ENCODE measurements at regions not wholly inside any gene's neighbourhood (a gene's known extent, or its start where the extent isn't known, plus 50 kb on each side); places are given as distances from the start of the nearest gene placed in this dataset.
"Not testable (repeated sequence)": the region's sequence is repeated elsewhere in the genome, so short reads cannot be mapped to it uniquely, and the experiment has no call there.

GRCh38 chr6:131431718-131432117, 141.3 kb upstream of the ARG1 start:
- DNase-seq: no peak

GRCh38 chr6:131433927-131434326, 139.1 kb upstream of the ARG1 start:
- no peak for DNase-seq

- no peak for DNase-seq
These were observed 136.7 kb upstream of the ARG1 start for GRCh38 chr6:131436358-131436757.

GRCh38 chr6:131443014-131443413, 130.0 kb upstream of the ARG1 start:
- DNase-seq: no peak

GRCh38 chr6:131443514-131443913, 129.5 kb upstream of the ARG1 start:
- no peak for DNase-seq

- DNase-seq: not testable (repeated sequence)
These were observed 127.7 kb upstream of the ARG1 start for GRCh38 chr6:131445356-131445755.

- DNase-seq: no peak
These were observed 122.2 kb upstream of the ARG1 start for GRCh38 chr6:131450861-131451260.

GRCh38 chr6:131451321-131452144, 121.5 kb upstream of the ARG1 start:
- no peak for DNase-seq

GRCh38 chr6:131453803-131454202, 119.2 kb upstream of the ARG1 start:
- DNase-seq: no peak

- DNase-seq: no peak
These were observed 116.5 kb upstream of the ARG1 start for GRCh38 chr6:131456565-131456964.

- no peak for DNase-seq
These were observed 114.0 kb upstream of the ARG1 start for GRCh38 chr6:131459005-131459404.

GRCh38 chr6:131460614-131461000, 112.4 kb upstream of the ARG1 start:
- DNase-seq: peak; percentile 22

- no peak for DNase-seq
These were observed 103.9 kb upstream of the ARG1 start for GRCh38 chr6:131469130-131469529.

GRCh38 chr6:131470534-131470933, 102.5 kb upstream of the ARG1 start:
- no peak for DNase-seq

- no peak for DNase-seq
These were observed 101.7 kb upstream of the ARG1 start for GRCh38 chr6:131471331-131471730.

- not testable (repeated sequence) for DNase-seq
These were observed 99.7 kb upstream of the ARG1 start for GRCh38 chr6:131473303-131473702.

- no peak for DNase-seq
These were observed 96.7 kb upstream of the ARG1 start for GRCh38 chr6:131476362-131476761.

- DNase-seq: not testable (repeated sequence)
These were observed 94.2 kb upstream of the ARG1 start for GRCh38 chr6:131478740-131479211.

GRCh38 chr6:131486608-131487007, 86.4 kb upstream of the ARG1 start:
- no peak for DNase-seq

- no peak for DNase-seq
These were observed 84.2 kb upstream of the ARG1 start for GRCh38 chr6:131488780-131489179.

GRCh38 chr6:131490441-131490840, 82.6 kb upstream of the ARG1 start:
- DNase-seq: no peak

- DNase-seq: no peak
These were observed 80.0 kb upstream of the ARG1 start for GRCh38 chr6:131492932-131493573.

GRCh38 chr6:131504387-131504786, 68.6 kb upstream of the ARG1 start:
- not testable (repeated sequence) for DNase-seq

- no peak for DNase-seq
These were observed 62.9 kb upstream of the ARG1 start for GRCh38 chr6:131510094-131510493.

Measured in femur (tissue), 1 donor.